NCI-H2171 (cell line): ENCODE measurements at regions not wholly inside any gene's neighbourhood (a gene's known extent, or its start where the extent isn't known, plus 50 kb on each side); places are given as distances from the start of the nearest gene placed in this dataset.
"Not testable (repeated sequence)": the region's sequence is repeated elsewhere in the genome, so short reads cannot be mapped to it uniquely, and the experiment has no call there.

ENCODE experiments used
- DNase-seq: peaks from one replicate; lab custom pipeline; 2025; lab: John Stamatoyannopoulos, UW

- DNase-seq = no peak
Observed at GRCh38 chr13:40042991-40043390, 387.5 kb downstream of the COG6 start.

GRCh38 chr13:40043764-40044163 lies 388.3 kb downstream of the COG6 start:
- no peak for DNase-seq

GRCh38 chr13:40047322-40047771 lies 391.9 kb downstream of the COG6 start:
- DNase-seq = no peak

GRCh38 chr13:40048551-40048950 lies 393.1 kb downstream of the COG6 start:
- no peak for DNase-seq

GRCh38 chr13:40052954-40053353 lies 397.5 kb downstream of the COG6 start:
- DNase-seq = no peak

- no peak for DNase-seq
Observed at GRCh38 chr13:40053401-40053800, 397.9 kb downstream of the COG6 start.

GRCh38 chr13:40054422-40054821 lies 399.0 kb downstream of the COG6 start:
- not testable (repeated sequence) for DNase-seq

- DNase-seq = no peak
Observed at GRCh38 chr13:40056898-40057619, 401.6 kb downstream of the COG6 start.

GRCh38 chr13:40058757-40059236 lies 403.3 kb downstream of the COG6 start:
- DNase-seq = no peak

- peak; percentile 24 for DNase-seq
Observed at GRCh38 chr13:40059540-40060232, 404.2 kb downstream of the COG6 start.

GRCh38 chr13:40060296-40061007 lies 405.0 kb downstream of the COG6 start:
- peak; percentile 79 for DNase-seq

GRCh38 chr13:40061466-40062450 lies 406.3 kb downstream of the COG6 start:
- no peak for DNase-seq

- DNase-seq = peak; percentile 62
Observed at GRCh38 chr13:40063278-40063698, 407.8 kb downstream of the COG6 start.

- no peak for DNase-seq
Observed at GRCh38 chr13:40063703-40064102, 408.2 kb downstream of the COG6 start.

- DNase-seq = no peak
Observed at GRCh38 chr13:40064154-40065097, 409.0 kb downstream of the COG6 start.

GRCh38 chr13:40069173-40070044 lies 413.9 kb downstream of the COG6 start:
- no peak for DNase-seq

- DNase-seq = no peak
Observed at GRCh38 chr13:40070357-40070756, 414.9 kb downstream of the COG6 start.

GRCh38 chr13:40072663-40073120 lies 417.2 kb downstream of the COG6 start:
- DNase-seq = no peak

- DNase-seq = no peak
Observed at GRCh38 chr13:40074338-40074737, 418.9 kb downstream of the COG6 start.
